HG03139 (cell line): ENCODE measurements at regions not wholly inside any gene's neighbourhood (a gene's known extent, or its start where the extent isn't known, plus 50 kb on each side); places are given as distances from the start of the nearest gene placed in this dataset.

Source experiments
- ATAC-seq: cut with Tn5 transposase; IDR thresholded peaks from one replicate; pipeline ENCODE4 v1.9.1; 2021; ENCODE audit not compliant: unreplicated experiment

DNA sequence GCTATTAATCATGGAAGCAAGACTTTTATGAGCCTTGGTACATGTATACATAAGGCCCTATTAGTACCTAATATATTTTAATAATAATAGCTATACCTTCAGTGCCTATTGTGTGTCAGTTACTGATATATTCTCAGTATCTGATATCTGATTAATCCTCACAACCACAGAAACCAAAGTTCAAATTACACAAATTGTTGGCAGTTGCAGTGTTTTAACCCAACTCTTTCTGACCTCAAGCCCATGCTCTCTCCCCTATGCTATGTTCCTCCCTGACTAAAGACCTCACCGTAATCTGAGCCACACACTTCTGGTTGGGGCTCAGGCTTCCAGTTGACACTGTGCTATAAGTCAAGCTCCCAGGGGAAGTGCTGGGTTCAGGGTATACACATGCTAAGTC is 214.4 kb downstream of the SPTSSA start:
- ATAC-seq, result no peak

DNA sequence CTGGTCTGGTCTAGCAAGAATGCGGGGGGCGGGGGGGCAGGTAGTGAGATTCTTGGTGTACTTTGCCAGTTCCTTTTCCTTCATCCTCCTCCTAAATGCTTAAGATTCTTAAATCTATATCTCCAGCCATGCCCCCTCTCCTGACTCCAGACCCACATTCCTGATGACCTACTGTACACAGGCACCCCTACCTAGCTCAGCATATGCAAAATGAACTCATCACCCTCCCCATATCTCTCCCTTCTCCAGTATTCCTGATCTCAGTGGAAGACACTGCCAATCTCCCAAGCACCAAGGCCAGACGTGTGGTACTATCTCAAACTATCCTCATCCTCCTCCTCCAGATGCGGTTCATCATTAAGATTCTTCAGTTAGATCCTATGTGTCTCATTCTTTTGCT is 215.8 kb downstream of the SPTSSA start:
- no peak for ATAC-seq

DNA sequence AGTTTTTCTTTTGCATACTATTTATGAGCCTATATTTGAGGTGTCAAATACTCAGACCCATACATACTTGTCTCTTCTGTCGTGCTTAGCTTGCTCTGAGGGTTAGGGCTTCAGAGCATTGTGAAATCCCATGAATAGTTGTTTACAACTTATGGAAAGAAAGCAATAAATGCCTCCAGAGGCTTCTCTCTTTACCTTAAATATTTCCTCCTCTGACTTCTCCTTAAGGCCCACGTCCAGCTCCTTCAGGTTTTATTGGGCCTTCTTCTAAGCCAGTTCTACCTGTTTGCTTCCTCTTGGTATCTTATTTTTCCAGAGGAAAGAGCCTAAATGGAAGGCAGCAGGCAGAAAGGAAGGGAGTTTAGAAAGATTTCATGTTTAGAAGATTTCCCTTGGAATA is 218.6 kb downstream of the SPTSSA start:
- ATAC-seq, result no peak

DNA sequence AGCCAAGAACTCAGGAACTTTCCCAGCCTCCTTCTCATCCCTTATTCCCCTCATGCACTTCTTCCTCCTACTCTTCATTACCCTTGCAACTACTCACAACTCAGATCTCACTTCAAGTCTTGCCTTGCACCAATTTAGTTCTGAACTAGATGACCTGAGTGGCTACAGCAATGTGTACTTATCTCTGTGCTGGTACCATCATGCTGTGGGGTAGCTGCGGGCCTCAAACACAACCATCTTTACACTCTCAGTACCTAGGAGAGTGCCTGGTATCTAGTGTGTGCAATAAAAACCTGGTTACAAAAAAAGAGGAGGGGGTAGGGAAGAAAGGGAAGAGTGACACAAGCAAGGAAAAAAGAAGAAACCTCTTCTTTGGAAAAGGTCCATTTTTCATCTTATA is 219.0 kb downstream of the SPTSSA start:
- no peak for ATAC-seq

DNA sequence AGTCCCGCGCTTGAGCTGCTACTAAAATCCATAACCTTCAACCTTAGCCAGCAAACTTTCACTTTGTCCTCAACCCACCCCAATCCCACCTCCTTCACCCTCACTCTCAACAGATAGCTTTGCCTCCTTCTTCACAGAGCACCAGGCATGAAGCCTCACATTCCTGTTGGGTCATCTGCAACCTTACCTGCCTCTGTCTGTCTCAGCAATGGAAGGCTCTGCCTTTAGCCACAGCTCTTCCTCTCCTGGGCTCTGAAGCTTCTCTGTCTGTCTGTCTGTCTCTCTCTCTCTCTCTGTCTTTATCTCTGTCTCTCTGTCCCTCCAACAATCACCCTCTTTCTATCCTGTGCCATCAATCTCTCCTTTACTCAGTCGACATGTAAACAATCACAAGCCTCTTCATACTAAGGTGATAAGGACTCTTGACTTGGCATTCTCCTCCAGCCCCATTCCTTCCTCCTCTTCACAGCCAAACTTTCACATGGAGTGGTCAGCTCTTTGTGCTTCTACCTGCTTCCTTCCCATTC is 220.8 kb downstream of the SPTSSA start:
- ATAC-seq, result no peak

DNA sequence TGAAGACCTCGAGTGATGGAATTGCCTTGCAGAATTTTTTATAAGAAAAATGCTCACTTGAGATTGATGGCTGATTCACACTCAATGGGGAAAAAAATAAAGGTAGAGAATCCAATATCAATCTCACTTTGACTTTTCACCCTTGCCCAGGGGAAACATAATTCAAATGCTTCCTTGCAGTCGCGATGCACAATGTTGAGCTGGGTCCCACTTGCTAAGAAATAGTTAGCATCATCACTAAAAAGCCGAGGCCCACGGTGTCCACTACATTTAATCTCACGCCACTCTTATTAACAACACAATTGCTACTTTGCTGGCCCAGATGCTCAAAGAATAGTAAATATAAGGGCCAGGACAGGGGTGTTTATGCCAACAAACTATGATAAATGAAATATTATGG is 223.4 kb downstream of the SPTSSA start:
- no peak for ATAC-seq

DNA sequence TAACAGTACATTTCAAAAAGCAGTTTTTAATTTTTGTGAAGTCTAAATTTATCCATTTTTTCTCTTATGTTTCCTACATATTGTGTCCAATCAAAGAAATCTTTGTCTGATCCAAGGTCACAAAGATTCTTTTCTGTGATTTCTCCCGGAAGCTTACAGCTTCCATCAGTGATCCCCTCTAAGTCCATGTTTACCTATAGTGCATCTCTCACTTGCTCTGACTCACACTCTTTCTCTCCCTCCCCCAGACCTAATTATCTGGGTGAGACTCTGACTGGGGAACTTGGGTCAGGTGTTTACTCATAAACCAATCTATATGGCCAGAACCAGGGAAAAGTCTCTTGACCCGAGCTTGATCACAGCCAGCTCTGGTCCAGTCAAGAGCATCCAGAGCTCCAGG is 224.4 kb downstream of the SPTSSA start:
- no peak for ATAC-seq

DNA sequence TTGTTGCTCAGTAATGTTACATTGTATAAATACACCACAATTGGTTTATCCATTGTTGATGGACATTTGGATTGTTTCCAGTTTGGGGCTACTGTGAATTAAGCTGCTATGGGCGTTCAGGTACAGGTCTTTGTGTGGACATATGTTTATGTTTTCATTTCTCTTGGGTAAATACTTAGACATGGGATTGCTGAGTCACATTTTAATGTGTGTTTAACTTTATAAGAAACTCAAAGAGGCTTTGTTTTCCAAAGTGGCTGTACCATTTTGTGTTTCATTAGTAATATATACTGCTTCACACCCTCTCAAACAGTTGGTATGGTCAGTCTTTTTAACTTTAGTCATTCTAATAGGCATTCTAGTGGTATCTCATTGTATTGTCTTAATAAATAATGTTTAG is 225.0 kb downstream of the SPTSSA start:
- ATAC-seq, result no peak

DNA sequence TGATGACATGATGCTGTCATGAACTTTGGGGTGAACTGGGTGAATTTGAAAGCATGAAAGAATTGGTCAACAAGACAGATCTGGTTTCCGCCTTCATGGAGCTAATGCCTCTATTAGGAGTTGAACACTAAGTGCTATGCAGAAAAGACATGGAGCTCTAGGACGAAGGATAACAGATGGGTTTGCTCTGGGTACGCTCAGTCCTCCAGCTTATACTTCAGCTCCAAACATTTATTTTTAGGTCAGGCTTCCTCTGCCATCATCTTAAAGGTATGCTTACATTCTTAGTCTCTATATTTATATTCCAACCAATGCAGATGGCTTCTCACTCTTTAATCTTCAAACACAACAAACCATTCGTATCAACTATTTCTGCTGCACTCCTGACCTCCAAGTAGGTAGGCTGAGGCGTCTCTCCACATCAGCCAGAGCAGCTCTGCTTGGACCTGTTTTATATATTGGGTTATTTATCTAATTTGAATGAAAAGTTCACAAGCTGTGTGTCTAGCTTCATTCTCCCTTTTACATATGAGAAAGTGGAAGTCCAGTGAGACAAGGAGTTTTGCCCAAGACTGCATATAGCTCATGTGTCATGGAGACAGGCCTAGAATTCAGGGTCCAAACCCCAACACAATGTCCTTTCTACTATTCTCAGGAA is 226.3 kb downstream of the SPTSSA start:
- no peak for ATAC-seq

DNA sequence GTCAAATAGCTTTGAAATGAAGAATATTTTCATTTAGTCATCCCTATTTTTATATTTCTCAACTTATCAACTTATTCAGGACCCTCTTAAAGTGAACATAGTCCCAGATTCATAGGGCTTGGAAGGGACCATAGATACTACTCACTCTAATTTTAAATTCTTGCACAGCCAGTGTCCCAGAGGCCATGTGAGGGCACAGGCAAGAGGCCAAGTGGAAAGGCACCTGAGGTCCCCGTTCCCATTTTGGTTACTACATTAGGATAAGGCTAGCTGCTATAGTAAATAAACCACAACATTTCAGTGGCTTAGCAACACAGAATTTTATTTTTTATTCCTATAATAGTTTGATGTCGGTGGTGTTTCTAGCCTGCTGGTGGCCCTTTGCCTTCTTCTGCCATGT is 227.8 kb downstream of the SPTSSA start:
- no peak for ATAC-seq

DNA sequence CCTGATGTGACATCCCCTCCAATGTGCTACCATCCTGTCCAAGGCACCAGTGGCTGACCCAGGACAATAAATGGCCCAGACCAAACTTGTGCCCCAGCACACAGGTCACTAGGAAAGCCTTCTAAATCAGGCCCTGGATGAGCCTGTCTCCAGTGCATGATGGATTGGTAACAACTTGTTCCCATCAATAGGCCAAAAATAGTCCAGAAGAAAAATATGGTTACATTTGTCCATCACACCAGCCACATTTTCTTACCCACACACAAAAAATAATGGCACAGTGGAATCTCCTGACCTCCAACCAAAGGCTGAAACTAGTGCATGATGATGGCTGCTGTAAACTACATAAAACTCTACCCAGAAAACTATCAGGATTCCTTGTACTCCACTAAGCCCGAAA is 228.4 kb downstream of the SPTSSA start:
- no peak for ATAC-seq

DNA sequence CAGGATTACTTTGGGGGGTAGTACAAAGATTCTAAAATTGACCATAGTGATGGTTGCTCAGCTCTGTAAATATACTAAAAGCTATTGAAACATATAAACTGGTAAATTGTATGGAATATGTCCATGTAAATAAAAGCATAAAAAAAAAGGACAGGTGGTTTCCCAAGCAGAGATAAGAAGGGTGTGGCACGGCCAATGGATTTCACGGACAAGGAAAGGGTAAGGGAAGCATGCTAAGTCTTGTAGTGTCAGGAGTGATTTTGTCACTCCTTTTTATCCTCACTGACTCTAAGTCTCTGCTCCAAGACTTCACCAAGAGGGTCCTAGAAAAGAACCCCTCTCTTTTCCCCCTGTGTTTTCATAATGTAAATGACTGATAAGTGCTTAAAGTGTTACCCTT is 229.2 kb downstream of the SPTSSA start:
- no peak for ATAC-seq

DNA sequence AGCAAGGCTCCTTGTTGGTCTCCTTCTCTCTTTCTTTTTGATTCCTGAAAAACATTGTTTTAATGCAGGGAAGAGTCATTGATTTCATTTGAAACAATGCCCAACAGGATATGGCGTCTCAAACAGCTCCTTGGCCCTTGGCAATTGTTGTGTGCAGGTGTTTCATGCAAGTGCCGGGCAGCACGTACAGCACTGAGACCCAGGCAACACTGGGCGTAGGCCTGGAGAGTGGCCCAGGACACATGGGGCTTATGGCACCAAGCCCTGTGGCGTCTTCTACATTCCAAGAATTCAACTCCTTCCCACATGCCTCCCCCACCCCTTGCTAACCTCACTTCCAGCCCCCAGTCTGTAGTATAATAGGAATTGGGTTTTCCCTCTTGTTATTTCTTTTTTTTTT is 230.4 kb downstream of the SPTSSA start:
- ATAC-seq, result no peak

DNA sequence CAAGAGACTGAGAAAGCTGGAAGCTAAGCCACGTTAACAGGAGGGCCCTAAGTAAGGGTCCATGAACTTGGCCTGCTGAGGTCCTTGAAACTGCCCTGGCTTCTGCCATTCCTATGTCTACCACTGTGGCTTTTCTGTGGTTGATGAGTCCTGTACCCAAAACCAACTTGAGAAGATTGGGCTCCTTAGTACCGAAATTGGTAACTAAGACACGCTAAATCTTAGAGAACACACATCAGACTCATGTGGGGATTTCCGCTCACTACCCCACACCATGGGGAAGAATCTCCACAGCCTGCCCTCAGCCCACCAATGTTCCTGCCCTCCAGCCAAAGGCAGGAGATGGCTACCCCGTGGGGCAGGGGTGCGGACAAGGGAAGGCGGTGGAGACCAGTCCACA is 232.9 kb downstream of the SPTSSA start:
- ATAC-seq, result no peak

DNA sequence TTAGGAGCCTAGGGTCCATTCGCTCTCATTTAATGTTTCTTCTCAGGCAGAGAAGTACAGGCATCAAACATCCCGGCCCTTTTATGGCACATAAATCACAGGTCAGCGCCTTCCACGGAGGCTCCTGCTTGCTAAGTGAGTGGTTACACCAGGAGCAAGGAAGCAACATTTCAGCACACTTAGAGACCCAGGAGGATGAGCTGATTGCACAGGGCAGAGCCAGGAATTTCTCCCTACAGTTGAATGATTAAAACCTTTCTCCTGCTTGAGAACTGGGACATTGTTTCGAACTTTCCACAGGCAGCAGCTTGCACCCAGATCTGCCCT is 233.4 kb downstream of the SPTSSA start:
- no peak for ATAC-seq

DNA sequence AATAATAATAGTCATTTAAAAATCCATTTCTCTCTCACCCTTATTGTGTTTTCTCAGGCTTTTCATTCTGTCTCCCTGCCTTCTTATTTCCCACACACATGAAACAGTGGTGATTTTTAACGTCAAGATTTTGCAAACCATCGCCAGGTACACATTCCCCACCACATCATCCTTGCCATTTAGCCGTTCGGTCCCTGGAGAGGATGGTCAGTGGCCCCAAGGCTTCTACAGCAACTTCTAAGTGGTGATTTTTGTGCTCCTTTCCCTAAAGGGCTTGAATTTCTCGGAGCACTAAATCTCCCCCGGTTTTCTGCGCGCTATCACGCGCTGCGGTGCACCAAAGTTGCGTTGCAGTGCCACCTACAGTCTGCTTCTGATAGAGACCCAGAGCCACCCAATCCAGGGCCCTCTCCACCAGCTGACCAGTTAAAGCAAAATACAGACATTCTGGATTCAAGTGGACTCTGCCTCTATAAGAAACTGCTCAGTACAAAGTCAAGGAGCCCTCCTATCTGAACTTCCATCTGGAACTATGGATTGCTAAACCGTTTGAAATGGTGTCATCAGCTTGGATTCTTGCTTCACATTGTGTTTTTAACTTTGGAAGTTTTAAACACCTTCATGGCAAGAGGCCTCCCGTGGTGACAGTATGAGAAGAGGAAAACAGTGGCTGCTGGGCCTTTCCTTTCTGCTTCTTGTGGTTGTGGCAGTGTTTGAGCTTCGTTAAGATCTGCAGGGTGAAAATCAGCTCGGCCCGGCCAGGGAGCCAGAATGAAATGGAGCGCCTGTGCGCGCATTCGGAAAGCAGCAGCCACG is 234.0 kb downstream of the SPTSSA start:
- peak; percentile 90 for ATAC-seq

DNA sequence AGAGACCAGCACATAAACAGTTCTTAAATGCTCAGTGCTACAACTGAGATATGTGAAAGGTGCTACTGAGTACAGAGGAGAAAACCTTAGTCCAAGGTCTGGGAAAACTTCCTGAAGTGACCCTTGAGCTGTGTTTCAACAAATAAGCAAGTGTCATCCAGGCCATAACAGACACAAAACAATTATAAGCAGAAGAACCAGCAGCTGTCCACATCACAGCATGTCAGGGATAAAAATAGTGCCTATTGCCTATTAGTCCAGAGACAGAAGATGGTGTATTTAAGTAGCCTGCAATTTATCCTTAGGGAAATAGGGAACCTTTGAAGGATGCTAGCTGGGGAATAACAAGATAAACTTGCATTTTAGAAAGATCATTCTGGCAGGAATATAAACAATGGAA is 237.8 kb downstream of the SPTSSA start:
- ATAC-seq, result no peak

DNA sequence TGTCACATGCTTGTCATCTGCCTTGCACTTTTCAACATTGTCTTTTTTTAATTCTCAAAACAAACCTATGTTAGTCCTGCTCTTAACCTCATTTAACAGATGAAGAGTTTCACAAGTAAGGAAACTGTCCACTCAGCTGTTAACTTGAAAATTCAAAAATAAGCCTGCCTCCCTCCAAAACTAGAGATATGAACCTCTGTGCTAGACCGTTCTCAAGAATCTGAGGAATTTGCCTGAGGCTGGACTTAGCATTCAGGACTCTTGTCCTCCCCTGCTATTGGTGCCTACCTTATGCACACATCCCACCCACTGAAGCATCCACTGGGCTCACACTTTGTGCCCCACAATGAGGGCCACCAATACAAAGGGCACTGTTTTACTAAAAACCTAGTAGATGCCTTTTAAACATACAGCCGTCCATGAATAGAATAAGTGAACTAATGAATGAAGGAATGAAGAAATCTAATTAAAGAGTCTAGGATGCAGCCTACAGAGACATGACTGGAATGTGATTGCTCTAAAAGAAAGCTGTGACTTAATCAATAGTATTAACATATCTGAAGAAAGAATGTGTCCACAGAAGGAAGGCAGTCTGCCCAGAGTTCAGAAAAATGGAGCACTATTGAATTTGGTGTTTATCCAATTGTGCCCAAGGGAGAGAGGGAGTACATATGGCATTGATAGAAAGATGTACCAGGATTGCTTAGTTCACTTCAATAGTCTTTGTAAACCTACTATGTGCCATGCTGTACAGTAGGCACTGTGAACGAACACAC is 238.5 kb downstream of the SPTSSA start:
- ATAC-seq, result no peak

DNA sequence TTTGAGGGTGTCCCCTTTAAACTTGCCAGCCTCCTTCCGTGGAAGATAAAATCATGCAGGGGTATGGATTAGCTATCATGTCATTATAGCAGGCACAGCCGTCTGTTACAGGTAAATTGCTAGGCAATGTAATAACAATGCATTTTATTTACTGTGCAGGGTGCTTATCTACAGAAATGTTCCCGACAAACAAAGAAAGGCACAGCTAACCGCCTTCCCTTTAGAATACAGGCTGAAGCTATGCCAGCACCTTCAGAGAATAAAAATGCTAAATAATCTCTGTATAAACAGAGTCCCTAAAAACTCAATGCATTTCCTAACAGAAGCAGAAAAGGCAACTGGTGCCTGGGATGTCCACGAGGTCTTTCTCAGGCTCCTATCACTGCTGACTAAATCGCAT is 239.2 kb downstream of the SPTSSA start:
- ATAC-seq, result no peak

DNA sequence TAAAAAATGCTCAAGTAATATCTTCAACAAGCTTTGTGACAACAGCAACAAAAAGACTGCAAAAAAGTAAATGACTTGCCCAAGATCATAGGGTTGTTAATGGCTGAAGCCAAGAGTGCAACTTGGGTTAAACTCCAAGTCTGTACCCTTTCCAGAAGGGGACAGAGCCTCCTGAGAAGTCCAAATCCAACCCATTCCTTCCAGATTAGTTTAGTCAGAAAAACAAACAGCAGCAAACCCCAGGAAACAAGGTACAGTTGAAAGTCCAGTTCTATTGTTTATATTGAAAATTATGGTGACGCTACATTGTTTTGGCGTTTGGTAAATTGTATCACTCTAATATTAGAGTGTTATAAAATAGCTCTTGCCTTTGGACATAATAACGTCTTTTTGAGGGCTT is 239.9 kb downstream of the SPTSSA start:
- no peak for ATAC-seq

DNA sequence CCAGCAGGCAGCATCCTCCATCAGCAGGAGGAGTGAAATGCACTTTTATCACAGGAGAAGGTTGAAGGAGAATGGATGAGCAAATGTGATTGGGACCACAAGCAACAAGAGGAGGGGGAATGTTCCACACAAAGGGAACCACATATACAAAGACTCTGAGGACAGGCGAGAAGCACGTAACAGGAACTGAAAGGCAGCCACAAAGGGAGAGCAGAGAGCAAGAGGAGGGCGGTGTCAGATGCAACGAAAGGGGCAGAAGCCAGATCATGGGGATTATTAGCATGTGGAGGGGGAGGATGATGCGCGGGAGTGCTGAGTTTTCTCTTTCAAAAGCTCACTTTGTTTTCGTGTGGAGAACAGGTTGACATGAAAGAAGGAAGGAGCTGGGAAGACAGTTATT is 241.1 kb downstream of the SPTSSA start:
- peak; percentile 63 for ATAC-seq

DNA sequence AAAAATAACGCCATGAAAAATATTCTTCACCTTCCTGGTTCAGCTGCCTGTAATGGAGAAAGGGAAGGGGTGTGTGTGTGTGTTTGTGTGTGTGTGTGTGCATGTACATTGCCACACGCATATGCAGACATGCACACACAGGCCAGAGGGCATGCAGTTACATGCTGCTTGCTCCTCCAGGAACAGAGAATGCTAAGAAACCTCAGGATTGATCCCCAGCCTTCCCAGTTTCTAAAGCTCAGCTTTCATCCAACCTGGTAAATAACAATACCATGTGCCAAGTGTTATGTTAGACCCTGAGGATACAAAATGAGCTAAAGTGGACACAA is 241.7 kb downstream of the SPTSSA start:
- ATAC-seq, result no peak
